SU-DHL-6 (cell line): ENCODE measurements at regions not wholly inside any gene's neighbourhood (a gene's known extent, or its start where the extent isn't known, plus 50 kb on each side); places are given as distances from the start of the nearest gene placed in this dataset.

ENCODE experiments used
- H2AFZ ChIP-seq: fragments of 200-600 bp; sonication (generic); 2 replicates; pipeline ENCODE4 v1.6.1; 2014; ENCODE audit warnings: low read depth, mild to moderate bottlenecking, moderate library complexity, mixed read lengths, antibody characterized with exemption, low read length; ENCODE audit not compliant: severe bottlenecking
- H3F3A ChIP-seq: fragments of 200-600 bp; shearing (Covaris generic); 2 replicates; pipeline ENCODE4 v1.6.0; 2016; ENCODE audit warnings: antibody characterized with exemption, mild to moderate bottlenecking; ENCODE audit not compliant: insufficient read depth
- H3K27ac ChIP-seq: fragments of 200-600 bp; sonication (generic); 2 replicates; pipeline ENCODE4 v1.5.1; 2016; ENCODE audit warnings: low read depth, mild to moderate bottlenecking, low read length, moderate library complexity, mixed read lengths
- H3K27me3 ChIP-seq: fragments of 200-600 bp; sonication (generic), shearing (Covaris generic); 2 replicates; pipeline ENCODE4 v1.6.0; 2014; ENCODE audit warnings: mild to moderate bottlenecking, low read length
- H3K36me3 ChIP-seq: fragments of 200-600 bp; sonication (generic); 2 replicates; pipeline ENCODE4 v1.6.1; 2014; ENCODE audit warnings: mild to moderate bottlenecking, low read length, mixed read lengths
- H3K4me2 ChIP-seq: fragments of 300-600, 200-600 bp; shearing (Covaris generic), sonication (generic); 2 replicates; pipeline ENCODE4 v1.6.0; 2014; ENCODE audit warnings: low read length, low read depth, mild to moderate bottlenecking; ENCODE audit not compliant: poor library complexity, severe bottlenecking
- H3K4me3 ChIP-seq: fragments of 200-600 bp; sonication (generic); 2 replicates; pipeline ENCODE4 v1.5.1; 2014; ENCODE audit warnings: antibody characterized with exemption, low read length, mild to moderate bottlenecking, mixed read lengths; ENCODE audit not compliant: insufficient read depth, poor library complexity, severe bottlenecking
- H3K79me2 ChIP-seq: fragments of 200-600 bp; sonication (generic); 2 replicates; pipeline ENCODE4 v1.6.1; 2014; ENCODE audit warnings: mild to moderate bottlenecking, low read length, moderate library complexity; ENCODE audit not compliant: insufficient read depth
- H3K9ac ChIP-seq: fragments of 200-600 bp; sonication (generic); 2 replicates; pipeline ENCODE4 v1.7.0; 2014; ENCODE audit warnings: mild to moderate bottlenecking, low read length
- H3K9me2 ChIP-seq: fragments of 200-600 bp; sonication (generic); replicated peaks from 2 replicates; pipeline ENCODE4 v1.6.1; 2014; ENCODE audit warnings: low read length; ENCODE audit not compliant: insufficient read depth
- H3K9me3 ChIP-seq: fragments of 200-600 bp; sonication (generic); 2 replicates; pipeline ENCODE4 v1.6.1; 2014; ENCODE audit warnings: low read length, mixed read lengths; ENCODE audit not compliant: insufficient read depth
- H4K20me1 ChIP-seq: fragments of 200-600 bp; sonication (generic); 2 replicates; pipeline ENCODE4 v1.6.1; 2014; ENCODE audit warnings: low read depth, mild to moderate bottlenecking, antibody characterized with exemption, low read length, moderate library complexity, mixed read lengths
- CTCF ChIP-seq: fragments of 200-600 bp; sonication (generic); IDR thresholded peaks from one replicate; pipeline ENCODE4 v1.5.1; 2017; ENCODE audit warnings: antibody characterized with exemption, mild to moderate bottlenecking, low read length, moderate library complexity; ENCODE audit not compliant: insufficient read depth, poor library complexity, severe bottlenecking
- EZH2phosphoT487 ChIP-seq: fragments of 200-600 bp; sonication (generic), shearing (Covaris generic); conservative IDR thresholded peaks from 2 replicates; pipeline ENCODE4 v1.6.1; 2018; ENCODE audit warnings: mild to moderate bottlenecking, antibody characterized with exemption, low read length, moderate library complexity, mixed read lengths

- Histone ChIP-seq H3K27ac (no peak overlapping the region), H3K79me2 (no peaks in the 10 kb centered on the region), H2AFZ (no peak overlapping the region), H3K27me3 (no peaks in the 10 kb centered on the region), H3K4me3 (no peak overlapping the region), H3K9ac (no peak overlapping the region), H3K36me3 (no peaks in the 10 kb centered on the region), H3K9me2 (no peaks in the 10 kb centered on the region), H4K20me1 (no peaks in the 10 kb centered on the region), H3K9me3 (no peaks in the 10 kb centered on the region), H3F3A (no peaks in the 10 kb centered on the region), H3K4me2 (no peak overlapping the region)
- TF ChIP-seq CTCF (no peak), EZH2phosphoT487 (no peak)
Measured at GRCh38 chr19:29012457-29012856, 200.5 kb downstream of the UQCRFS1 start.

GRCh38 chr19:29010276-29010675 is 202.7 kb downstream of the UQCRFS1 start:
- Histone ChIP-seq H3K9ac (no peak overlapping the region), H4K20me1 (no peaks in the 10 kb centered on the region), H3K27me3 (no peaks in the 10 kb centered on the region), H3K36me3 (no peaks in the 10 kb centered on the region), H3K27ac (no peak overlapping the region), H2AFZ (no peak overlapping the region), H3K79me2 (no peaks in the 10 kb centered on the region), H3F3A (no peaks in the 10 kb centered on the region), H3K9me2 (no peaks in the 10 kb centered on the region), H3K9me3 (no peaks in the 10 kb centered on the region), H3K4me3 (no peak overlapping the region), H3K4me2 (no peak overlapping the region)
- TF ChIP-seq EZH2phosphoT487: no peak
- TF ChIP-seq CTCF: no peak

DNA sequence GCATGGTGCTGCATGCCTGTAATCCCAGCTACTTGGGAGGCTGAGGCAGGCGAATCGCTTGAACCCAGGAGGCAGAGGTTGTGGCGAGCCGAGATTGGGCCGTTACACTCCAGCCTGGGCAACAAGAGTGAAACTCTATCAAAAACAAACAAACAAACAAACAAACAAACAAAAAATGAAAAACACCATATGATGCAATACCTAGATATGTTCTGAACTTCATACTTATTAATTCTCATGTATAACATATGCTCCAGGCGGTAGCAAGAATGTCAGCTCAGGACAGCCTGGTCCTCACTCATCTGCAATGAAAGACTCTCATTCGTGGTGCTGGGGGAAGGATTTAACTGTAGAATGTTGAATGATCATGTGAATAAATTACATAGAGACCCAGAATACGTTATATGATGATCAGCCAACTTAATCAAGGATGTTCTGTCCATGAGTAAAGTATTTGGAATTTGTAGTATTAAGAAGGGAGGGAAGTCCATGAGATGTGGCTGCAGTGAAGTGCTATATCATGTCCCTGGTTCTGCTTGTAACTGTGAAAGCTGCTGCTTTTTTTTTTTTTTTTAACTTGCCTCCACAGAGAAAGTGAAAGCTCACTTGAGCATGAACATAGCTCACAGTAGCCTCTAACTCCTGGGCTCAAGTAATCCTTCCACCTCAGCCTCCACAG is 206.8 kb downstream of the UQCRFS1 start:
- H3K9me2 ChIP-seq: no peaks in the 10 kb centered on the region
- H3K4me3 ChIP-seq: no peak overlapping the region
- no peaks in the 10 kb centered on the region for H3K27me3 ChIP-seq
- no peak overlapping the region for H3K27ac ChIP-seq
- H2AFZ ChIP-seq: no peak overlapping the region
- TF ChIP-seq EZH2phosphoT487: no peak
- no peak for TF ChIP-seq CTCF
- H3K9me3 ChIP-seq: no peaks in the 10 kb centered on the region
- no peaks in the 10 kb centered on the region for H3K36me3 ChIP-seq
- H4K20me1 ChIP-seq: no peaks in the 10 kb centered on the region
- H3F3A ChIP-seq: no peaks in the 10 kb centered on the region
- H3K4me2 ChIP-seq: no peak overlapping the region
- no peak overlapping the region for H3K9ac ChIP-seq
- H3K79me2 ChIP-seq: no peaks in the 10 kb centered on the region
